ENCODE measurements at regions not wholly inside any gene's neighbourhood (a gene's known extent, or its start where the extent isn't known, plus 50 kb on each side); places are given as distances from the start of the nearest gene placed in this dataset.

GRCh38 chr1:88070956-88071355, 613.1 kb upstream of the PKN2 start:
- no peaks in the 10 kb centered on the region for H3K4me1 ChIP-seq (ENCODE audit: control insufficient read depth, extremely low read depth, insufficient read depth, low read length)
- TF ChIP-seq CTCF (conservative IDR thresholded peaks at IDR 0.05 in 1 of 2, IDR thresholded peaks at IDR 0.05 in 1 of 2; ENCODE audit: low read depth in 1 of 2, low read length in 2 of 2) (no peak), EZH2 (IDR thresholded peaks at IDR 0.05; ENCODE audit: low read length, missing control alignments) (no peak)
- H3K27ac ChIP-seq (ENCODE audit: insufficient read depth, low read length), result no peak overlapping the region
- DNase-seq (ENCODE audit: low read depth in 2 of 2), result no peak
- no peak overlapping the region for H3K9ac ChIP-seq (ENCODE audit: insufficient read depth, low read length)
- no peaks in the 10 kb centered on the region for H3K27me3 ChIP-seq (ENCODE audit: control insufficient read depth, insufficient read depth, low read length)
- H4K20me1 ChIP-seq (ENCODE audit: control insufficient read depth, extremely low read depth, insufficient read depth, low read length), result no peaks in the 10 kb centered on the region
- no peak overlapping the region for H2AFZ ChIP-seq (ENCODE audit: low read length)
- no peaks in the 10 kb centered on the region for H3K9me3 ChIP-seq (ENCODE audit: control insufficient read depth, insufficient read depth, low read depth, low read length)
- H3K36me3 ChIP-seq (ENCODE audit: control insufficient read depth, insufficient read depth, low read length), result no peaks in the 10 kb centered on the region
- no peaks in the 10 kb centered on the region for H3K79me2 ChIP-seq (ENCODE audit: control insufficient read depth, insufficient read depth, low read length)
- no peak overlapping the region for H3K4me2 ChIP-seq (ENCODE audit: extremely low read depth, insufficient read depth, low read length)
- no peak overlapping the region for H3K4me3 ChIP-seq (replicated peaks in 1 of 4; ENCODE audit: control extremely low read depth in 1 of 4, insufficient read depth in 1 of 4, low read depth in 3 of 4, low read length in 4 of 4)

- Histone ChIP-seq H3K27me3 (ENCODE audit: control insufficient read depth, insufficient read depth, low read length) (no peaks in the 10 kb centered on the region), H3K4me3 (replicated peaks in 1 of 4; ENCODE audit: control extremely low read depth in 1 of 4, insufficient read depth in 1 of 4, low read depth in 3 of 4, low read length in 4 of 4) (no peak overlapping the region), H3K4me1 (ENCODE audit: control insufficient read depth, extremely low read depth, insufficient read depth, low read length) (no peaks in the 10 kb centered on the region), H3K36me3 (ENCODE audit: control insufficient read depth, insufficient read depth, low read length) (no peaks in the 10 kb centered on the region), H3K4me2 (ENCODE audit: extremely low read depth, insufficient read depth, low read length) (no peak overlapping the region), H3K79me2 (ENCODE audit: control insufficient read depth, insufficient read depth, low read length) (no peaks in the 10 kb centered on the region), H2AFZ (ENCODE audit: low read length) (no peak overlapping the region), H3K9me3 (ENCODE audit: control insufficient read depth, insufficient read depth, low read depth, low read length) (no peaks in the 10 kb centered on the region), H3K9ac (ENCODE audit: insufficient read depth, low read length) (no peak overlapping the region), H3K27ac (ENCODE audit: insufficient read depth, low read length) (no peak overlapping the region), H4K20me1 (ENCODE audit: control insufficient read depth, extremely low read depth, insufficient read depth, low read length) (no peaks in the 10 kb centered on the region)
- TF ChIP-seq EZH2 (IDR thresholded peaks at IDR 0.05; ENCODE audit: low read length, missing control alignments), result no peak
- no peak for TF ChIP-seq CTCF (conservative IDR thresholded peaks at IDR 0.05 in 1 of 2, IDR thresholded peaks at IDR 0.05 in 1 of 2; ENCODE audit: low read depth in 1 of 2, low read length in 2 of 2)
- no peak for DNase-seq (ENCODE audit: low read depth in 2 of 2)
These were observed 609.4 kb upstream of the PKN2 start for GRCh38 chr1:88074661-88075060.

GRCh38 chr1:88075813-88076212, 608.3 kb upstream of the PKN2 start:
- H3K4me2 ChIP-seq (ENCODE audit: extremely low read depth, insufficient read depth, low read length), result no peak overlapping the region
- no peaks in the 10 kb centered on the region for H3K79me2 ChIP-seq (ENCODE audit: control insufficient read depth, insufficient read depth, low read length)
- H3K4me3 ChIP-seq (replicated peaks in 1 of 4; ENCODE audit: control extremely low read depth in 1 of 4, insufficient read depth in 1 of 4, low read depth in 3 of 4, low read length in 4 of 4), result no peak overlapping the region
- H3K36me3 ChIP-seq (ENCODE audit: control insufficient read depth, insufficient read depth, low read length), result no peaks in the 10 kb centered on the region
- no peak for DNase-seq (ENCODE audit: low read depth in 2 of 2)
- H3K27ac ChIP-seq (ENCODE audit: insufficient read depth, low read length), result no peak overlapping the region
- no peaks in the 10 kb centered on the region for H3K27me3 ChIP-seq (ENCODE audit: control insufficient read depth, insufficient read depth, low read length)
- no peaks in the 10 kb centered on the region for H4K20me1 ChIP-seq (ENCODE audit: control insufficient read depth, extremely low read depth, insufficient read depth, low read length)
- TF ChIP-seq CTCF (conservative IDR thresholded peaks at IDR 0.05 in 1 of 2, IDR thresholded peaks at IDR 0.05 in 1 of 2; ENCODE audit: low read depth in 1 of 2, low read length in 2 of 2), result no peak
- no peak for TF ChIP-seq EZH2 (IDR thresholded peaks at IDR 0.05; ENCODE audit: low read length, missing control alignments)
- no peaks in the 10 kb centered on the region for H3K9me3 ChIP-seq (ENCODE audit: control insufficient read depth, insufficient read depth, low read depth, low read length)
- no peaks in the 10 kb centered on the region for H3K4me1 ChIP-seq (ENCODE audit: control insufficient read depth, extremely low read depth, insufficient read depth, low read length)
- no peak overlapping the region for H3K9ac ChIP-seq (ENCODE audit: insufficient read depth, low read length)
- no peak overlapping the region for H2AFZ ChIP-seq (ENCODE audit: low read length)

Data from fibroblast of lung (primary cell).